ENCODE measurements at regions not wholly inside any gene's neighbourhood (a gene's known extent, or its start where the extent isn't known, plus 50 kb on each side); places are given as distances from the start of the nearest gene placed in this dataset.

DNA sequence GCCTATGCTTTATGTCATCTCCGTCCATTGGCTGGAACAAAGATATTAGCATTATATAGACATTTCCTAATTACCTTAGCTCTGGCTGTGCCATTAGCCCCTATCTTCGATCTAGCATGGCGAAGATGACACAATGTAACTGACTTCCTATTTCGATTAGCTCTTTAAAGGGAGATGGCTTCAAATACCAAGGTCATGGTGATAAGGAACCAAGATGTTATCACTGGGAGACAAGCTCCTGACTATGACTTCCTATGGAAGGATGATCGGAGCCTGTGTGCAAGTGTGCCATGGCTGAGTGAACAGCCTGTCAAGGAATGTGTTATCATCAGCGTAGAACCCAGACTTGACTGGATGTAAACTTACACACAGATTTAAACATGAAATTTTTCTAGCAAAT lies 602.1 kb downstream of the PSAT1 start (continued):
- TF ChIP-seq, protein P1, sequence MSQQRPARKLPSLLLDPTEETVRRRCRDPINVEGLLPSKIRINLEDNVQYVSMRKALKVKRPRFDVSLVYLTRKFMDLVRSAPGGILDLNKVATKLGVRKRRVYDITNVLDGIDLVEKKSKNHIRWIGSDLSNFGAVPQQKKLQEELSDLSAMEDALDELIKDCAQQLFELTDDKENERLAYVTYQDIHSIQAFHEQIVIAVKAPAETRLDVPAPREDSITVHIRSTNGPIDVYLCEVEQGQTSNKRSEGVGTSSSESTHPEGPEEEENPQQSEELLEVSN (IDR thresholded peaks at IDR 0.05) = no peak
- TF ChIP-seq, protein P2, sequence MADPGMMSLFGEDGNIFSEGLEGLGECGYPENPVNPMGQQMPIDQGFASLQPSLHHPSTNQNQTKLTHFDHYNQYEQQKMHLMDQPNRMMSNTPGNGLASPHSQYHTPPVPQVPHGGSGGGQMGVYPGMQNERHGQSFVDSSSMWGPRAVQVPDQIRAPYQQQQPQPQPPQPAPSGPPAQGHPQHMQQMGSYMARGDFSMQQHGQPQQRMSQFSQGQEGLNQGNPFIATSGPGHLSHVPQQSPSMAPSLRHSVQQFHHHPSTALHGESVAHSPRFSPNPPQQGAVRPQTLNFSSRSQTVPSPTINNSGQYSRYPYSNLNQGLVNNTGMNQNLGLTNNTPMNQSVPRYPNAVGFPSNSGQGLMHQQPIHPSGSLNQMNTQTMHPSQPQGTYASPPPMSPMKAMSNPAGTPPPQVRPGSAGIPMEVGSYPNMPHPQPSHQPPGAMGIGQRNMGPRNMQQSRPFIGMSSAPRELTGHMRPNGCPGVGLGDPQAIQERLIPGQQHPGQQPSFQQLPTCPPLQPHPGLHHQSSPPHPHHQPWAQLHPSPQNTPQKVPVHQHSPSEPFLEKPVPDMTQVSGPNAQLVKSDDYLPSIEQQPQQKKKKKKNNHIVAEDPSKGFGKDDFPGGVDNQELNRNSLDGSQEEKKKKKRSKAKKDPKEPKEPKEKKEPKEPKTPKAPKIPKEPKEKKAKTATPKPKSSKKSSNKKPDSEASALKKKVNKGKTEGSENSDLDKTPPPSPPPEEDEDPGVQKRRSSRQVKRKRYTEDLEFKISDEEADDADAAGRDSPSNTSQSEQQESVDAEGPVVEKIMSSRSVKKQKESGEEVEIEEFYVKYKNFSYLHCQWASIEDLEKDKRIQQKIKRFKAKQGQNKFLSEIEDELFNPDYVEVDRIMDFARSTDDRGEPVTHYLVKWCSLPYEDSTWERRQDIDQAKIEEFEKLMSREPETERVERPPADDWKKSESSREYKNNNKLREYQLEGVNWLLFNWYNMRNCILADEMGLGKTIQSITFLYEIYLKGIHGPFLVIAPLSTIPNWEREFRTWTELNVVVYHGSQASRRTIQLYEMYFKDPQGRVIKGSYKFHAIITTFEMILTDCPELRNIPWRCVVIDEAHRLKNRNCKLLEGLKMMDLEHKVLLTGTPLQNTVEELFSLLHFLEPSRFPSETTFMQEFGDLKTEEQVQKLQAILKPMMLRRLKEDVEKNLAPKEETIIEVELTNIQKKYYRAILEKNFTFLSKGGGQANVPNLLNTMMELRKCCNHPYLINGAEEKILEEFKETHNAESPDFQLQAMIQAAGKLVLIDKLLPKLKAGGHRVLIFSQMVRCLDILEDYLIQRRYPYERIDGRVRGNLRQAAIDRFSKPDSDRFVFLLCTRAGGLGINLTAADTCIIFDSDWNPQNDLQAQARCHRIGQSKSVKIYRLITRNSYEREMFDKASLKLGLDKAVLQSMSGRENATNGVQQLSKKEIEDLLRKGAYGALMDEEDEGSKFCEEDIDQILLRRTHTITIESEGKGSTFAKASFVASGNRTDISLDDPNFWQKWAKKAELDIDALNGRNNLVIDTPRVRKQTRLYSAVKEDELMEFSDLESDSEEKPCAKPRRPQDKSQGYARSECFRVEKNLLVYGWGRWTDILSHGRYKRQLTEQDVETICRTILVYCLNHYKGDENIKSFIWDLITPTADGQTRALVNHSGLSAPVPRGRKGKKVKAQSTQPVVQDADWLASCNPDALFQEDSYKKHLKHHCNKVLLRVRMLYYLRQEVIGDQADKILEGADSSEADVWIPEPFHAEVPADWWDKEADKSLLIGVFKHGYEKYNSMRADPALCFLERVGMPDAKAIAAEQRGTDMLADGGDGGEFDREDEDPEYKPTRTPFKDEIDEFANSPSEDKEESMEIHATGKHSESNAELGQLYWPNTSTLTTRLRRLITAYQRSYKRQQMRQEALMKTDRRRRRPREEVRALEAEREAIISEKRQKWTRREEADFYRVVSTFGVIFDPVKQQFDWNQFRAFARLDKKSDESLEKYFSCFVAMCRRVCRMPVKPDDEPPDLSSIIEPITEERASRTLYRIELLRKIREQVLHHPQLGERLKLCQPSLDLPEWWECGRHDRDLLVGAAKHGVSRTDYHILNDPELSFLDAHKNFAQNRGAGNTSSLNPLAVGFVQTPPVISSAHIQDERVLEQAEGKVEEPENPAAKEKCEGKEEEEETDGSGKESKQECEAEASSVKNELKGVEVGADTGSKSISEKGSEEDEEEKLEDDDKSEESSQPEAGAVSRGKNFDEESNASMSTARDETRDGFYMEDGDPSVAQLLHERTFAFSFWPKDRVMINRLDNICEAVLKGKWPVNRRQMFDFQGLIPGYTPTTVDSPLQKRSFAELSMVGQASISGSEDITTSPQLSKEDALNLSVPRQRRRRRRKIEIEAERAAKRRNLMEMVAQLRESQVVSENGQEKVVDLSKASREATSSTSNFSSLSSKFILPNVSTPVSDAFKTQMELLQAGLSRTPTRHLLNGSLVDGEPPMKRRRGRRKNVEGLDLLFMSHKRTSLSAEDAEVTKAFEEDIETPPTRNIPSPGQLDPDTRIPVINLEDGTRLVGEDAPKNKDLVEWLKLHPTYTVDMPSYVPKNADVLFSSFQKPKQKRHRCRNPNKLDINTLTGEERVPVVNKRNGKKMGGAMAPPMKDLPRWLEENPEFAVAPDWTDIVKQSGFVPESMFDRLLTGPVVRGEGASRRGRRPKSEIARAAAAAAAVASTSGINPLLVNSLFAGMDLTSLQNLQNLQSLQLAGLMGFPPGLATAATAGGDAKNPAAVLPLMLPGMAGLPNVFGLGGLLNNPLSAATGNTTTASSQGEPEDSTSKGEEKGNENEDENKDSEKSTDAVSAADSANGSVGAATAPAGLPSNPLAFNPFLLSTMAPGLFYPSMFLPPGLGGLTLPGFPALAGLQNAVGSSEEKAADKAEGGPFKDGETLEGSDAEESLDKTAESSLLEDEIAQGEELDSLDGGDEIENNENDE (IDR thresholded peaks at IDR 0.05; ENCODE audit: insufficient replicate concordance, low read length) = no peak
- TF ChIP-seq CBX8 (IDR thresholded peaks at IDR 0.05; ENCODE audit: borderline replicate concordance, low read depth, low read length) = no peak
